ENCODE measurements at regions not wholly inside any gene's neighbourhood (a gene's known extent, or its start where the extent isn't known, plus 50 kb on each side); places are given as distances from the start of the nearest gene placed in this dataset.

GRCh38 chr18:78666666-78667335 lies 312.8 kb upstream of the SALL3 start:
- intact Hi-C loops (cut with DNase I), result no loop called here
- H3K27me3 ChIP-seq (ENCODE audit: low read depth), result no peaks in the 10 kb centered on the region
- no peaks in the 10 kb centered on the region for H3K9me3 ChIP-seq
- no peak overlapping the region for H3K27ac ChIP-seq
- H3K4me3 ChIP-seq, result no peak overlapping the region
- ATAC-seq, result no peak
- no peaks in the 10 kb centered on the region for H3K4me1 ChIP-seq
- H3K36me3 ChIP-seq, result no peaks in the 10 kb centered on the region
- TF ChIP-seq CTCF (IDR thresholded peaks at IDR 0.05), result no peak
- DNase-seq, result no peak

DNA sequence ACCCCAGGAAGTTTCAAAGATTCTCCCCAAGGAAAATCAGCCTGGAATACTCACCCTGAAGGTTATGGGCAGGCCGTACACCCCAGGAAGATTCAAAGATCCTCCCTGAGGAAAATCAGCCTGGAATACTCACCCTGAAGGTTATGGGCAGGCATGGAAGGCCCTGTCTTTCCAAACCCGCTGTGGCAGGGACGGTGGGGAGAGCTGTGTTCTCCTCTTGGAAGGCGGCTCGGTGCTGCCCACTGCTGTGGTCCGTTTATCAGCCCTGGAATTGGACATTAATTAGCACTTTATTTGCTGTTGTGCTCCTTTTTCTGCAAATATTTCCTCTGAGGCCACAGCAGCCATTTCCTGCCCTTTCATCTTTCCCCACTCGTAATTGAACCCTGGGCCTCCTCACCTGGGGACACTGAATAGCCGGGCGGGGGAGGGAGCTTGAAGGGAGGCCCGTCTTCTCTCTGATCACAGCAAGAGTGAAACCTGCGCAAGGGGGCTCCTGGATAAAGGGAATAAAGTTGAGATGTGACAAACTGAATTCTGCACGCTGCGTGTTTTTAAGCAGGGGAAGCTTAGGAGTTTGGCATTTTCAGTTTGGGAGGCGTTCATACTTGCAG lies 308.7 kb upstream of the SALL3 start:
- Histone ChIP-seq H3K9me3 (no peaks in the 10 kb centered on the region), H3K4me1 (no peaks in the 10 kb centered on the region), H3K27me3 (ENCODE audit: low read depth) (no peaks in the 10 kb centered on the region), H3K36me3 (no peaks in the 10 kb centered on the region), H3K4me3 (no peak overlapping the region), H3K27ac (no peak overlapping the region)
- no peak for TF ChIP-seq CTCF (IDR thresholded peaks at IDR 0.05)
- intact Hi-C loops (cut with DNase I), result no loop called here
- no peak for DNase-seq
- ATAC-seq, result no peak

- Histone ChIP-seq H3K9me3 (no peaks in the 10 kb centered on the region), H3K27me3 (ENCODE audit: low read depth) (no peaks in the 10 kb centered on the region), H3K27ac (no peak overlapping the region), H3K4me3 (no peak overlapping the region), H3K4me1 (no peaks in the 10 kb centered on the region), H3K36me3 (no peaks in the 10 kb centered on the region)
- no peak for ATAC-seq
- no peak for DNase-seq
- intact Hi-C loops (cut with DNase I), result no loop called here
- no peak for TF ChIP-seq CTCF (IDR thresholded peaks at IDR 0.05)
These were observed 308.1 kb upstream of the SALL3 start for GRCh38 chr18:78671551-78671950.

DNA sequence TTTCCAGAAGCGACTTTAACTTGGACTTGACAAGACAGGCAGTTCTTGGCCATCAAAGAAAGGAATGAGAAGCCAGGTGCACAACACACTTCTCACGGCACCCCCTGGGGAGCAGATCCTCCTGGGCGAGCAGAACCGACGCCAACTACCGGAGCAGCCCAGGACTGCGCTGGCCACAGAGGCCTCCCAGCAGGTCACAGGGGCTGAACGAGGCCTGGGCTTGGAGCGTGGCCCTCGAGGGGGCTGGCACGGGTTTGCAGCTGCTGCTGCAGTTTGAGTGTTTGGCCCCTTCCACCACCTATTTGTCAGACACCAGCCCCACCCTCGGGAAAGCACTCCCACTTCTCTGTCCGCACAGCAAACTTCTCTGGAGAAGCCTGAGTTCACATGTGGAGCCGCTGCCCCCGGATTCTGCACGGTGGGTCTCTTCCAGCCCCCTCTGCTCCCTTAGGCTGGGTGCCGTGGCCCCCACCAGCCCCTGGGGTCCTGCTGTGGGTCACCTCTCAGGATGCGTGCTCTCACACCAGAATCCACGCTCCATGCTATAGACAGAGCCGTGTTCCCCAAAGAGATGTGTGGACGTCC lies 306.7 kb upstream of the SALL3 start:
- Histone ChIP-seq H3K36me3 (no peaks in the 10 kb centered on the region), H3K4me3 (no peak overlapping the region), H3K27me3 (ENCODE audit: low read depth) (no peaks in the 10 kb centered on the region), H3K9me3 (no peaks in the 10 kb centered on the region), H3K4me1 (no peaks in the 10 kb centered on the region), H3K27ac (no peak overlapping the region)
- no peak for ATAC-seq
- no peak for TF ChIP-seq CTCF (IDR thresholded peaks at IDR 0.05)
- intact Hi-C loops (cut with DNase I), result no loop called here
- DNase-seq, result no peak

DNA sequence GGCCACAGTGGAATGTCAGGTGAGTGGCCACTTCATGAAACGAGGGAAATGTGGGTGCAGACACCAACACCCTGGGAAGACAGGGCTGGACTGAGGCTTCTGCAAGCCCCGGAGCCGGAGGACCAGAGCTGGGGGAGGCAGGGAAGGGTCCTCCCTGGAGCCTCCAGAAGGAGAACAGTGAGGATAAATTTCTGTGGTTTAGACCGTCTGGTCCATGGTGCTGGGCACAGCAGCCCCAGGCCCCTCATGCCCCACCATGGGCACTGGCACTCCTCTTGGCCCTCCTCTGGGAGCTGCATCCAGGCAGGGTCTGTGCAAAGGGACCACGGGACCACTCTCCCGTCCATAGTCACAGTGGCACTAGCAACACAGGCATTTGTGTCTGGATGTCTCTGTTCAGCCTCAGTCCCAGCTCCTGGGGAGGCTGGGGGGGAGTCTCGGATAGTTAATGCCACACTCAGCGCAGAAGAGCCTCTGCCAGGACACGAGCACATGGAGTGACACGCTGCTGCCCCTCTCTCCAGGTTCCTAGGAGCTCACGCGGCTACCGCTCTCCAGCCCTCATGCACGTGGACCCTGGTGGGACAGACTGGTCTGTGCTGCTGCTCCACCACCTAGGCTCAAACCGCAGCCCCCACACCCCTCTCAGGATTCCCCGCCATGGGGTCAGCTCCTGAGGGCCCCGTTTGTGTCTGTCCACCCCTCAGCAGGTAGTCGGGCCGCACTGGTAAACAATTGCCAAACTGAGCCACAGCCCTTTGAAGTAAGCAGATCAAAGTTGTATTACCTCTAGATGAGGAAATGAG lies 305.9 kb upstream of the SALL3 start:
- H3K36me3 ChIP-seq, result no peaks in the 10 kb centered on the region
- no peak overlapping the region for H3K4me3 ChIP-seq
- no peak overlapping the region for H3K27ac ChIP-seq
- no peak for DNase-seq
- no peaks in the 10 kb centered on the region for H3K4me1 ChIP-seq
- no peak for TF ChIP-seq CTCF (IDR thresholded peaks at IDR 0.05)
- H3K27me3 ChIP-seq (ENCODE audit: low read depth), result no peaks in the 10 kb centered on the region
- intact Hi-C loops (cut with DNase I), result no loop called here
- ATAC-seq, result no peak
- H3K9me3 ChIP-seq, result no peaks in the 10 kb centered on the region

Measured in lower lobe of right lung (tissue), 2 donors.